ENCODE measurements at regions not wholly inside any gene's neighbourhood (a gene's known extent, or its start where the extent isn't known, plus 50 kb on each side); places are given as distances from the start of the nearest gene placed in this dataset.

DNA sequence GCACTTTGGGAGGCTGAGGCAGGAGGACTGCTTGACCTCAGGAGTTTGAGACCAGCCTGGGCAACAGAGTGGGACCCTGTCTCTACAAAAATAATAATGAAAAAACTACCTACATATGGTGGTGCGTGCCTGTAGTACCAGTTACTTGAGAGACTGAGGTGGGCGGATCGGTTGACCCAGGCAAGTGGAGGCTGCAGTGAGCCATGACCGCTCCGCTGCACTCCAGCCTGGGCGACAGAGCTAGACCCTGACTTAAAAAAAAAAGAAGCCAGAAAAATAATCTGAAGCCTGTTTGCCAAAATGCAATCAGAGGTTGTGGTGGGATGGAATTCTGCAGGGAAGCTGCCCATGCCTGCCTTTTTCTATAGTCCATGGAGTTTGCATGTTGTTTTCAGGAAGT is 50.4 kb upstream of the GGTA1 start:
- no peak for DNase-seq

DNA sequence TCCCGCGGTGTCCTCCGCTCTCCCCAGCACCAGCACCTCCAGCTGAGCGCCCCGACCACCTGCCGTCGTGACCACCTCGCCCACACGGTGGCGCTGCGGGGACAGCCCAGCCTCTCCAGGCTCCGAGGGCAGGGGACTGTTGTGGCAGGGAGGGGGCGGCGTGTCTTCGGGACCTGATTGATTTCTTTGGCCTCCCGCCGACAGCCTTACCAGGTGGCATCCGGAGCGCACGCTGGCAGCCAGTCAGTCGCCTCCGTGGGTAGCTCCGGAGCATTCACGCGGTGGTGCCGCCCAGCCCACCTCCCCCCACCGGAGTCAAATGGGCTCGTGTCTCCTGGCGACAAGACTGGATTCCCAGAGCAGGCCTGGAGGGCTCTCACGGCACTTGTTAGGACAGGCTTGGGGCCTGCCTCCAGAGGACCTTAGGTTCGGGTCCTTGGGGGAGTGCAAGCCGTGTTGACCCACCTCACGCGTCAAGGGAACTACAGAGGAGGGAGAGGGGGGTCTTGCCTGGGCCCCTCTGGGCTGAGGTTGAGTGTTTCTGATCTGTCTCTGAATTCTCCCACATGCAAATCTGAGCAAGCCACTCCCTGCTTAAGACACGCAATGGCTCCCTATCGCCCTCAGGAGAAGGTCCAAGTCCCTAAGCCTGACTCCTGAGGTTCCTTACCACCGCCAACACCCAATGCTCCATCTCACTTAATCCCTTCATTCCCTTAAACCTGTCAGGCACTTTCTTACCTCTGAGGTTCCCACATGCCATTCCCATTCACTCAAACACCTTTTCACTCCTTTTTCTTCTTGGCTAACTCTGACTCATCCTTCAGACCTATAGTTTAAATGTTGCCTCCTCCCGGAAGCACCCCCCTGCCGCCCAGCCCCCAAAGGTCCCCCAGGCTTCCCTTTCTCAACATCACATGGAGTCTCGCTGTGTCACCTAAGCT is 51.2 kb upstream of the GGTA1 start:
- DNase-seq, result peak; percentile 76

DNA sequence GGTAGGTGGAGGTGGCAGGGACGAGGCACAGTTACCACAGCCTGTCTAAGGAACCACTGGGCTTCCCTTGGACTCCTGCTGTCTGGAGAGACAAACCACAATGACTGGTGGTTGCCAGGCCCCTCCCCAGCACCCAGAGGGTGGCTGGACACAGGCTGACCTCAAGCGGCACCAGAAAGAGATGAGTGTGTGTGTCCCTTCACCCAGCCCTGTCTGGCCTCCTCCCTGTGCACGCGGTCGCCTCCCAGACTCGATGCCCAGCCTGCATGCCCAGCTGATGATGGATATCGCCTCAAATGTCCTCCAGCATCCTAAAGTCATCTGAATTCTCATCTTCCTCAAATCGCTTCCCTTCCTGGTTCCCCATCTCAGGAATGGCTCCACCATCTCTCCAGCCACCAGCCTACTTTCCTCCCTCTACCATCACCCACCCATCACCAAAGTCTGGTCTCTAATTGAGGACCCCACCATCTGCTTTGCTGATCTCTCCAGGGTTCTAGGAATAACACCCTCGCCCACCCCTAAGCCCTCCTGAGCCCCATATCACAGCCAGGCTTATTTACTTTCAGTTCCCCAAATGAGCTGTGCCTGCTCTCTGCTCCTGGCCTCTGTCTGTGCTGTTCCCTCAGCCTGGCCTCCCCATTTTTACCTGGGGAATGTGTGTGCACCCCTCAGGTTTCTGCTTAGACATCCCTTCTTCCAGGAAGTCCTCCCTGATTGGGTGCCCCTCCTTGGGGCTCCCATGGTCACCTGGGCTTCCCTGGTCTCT is 52.5 kb upstream of the GGTA1 start:
- no peak for DNase-seq

DNA sequence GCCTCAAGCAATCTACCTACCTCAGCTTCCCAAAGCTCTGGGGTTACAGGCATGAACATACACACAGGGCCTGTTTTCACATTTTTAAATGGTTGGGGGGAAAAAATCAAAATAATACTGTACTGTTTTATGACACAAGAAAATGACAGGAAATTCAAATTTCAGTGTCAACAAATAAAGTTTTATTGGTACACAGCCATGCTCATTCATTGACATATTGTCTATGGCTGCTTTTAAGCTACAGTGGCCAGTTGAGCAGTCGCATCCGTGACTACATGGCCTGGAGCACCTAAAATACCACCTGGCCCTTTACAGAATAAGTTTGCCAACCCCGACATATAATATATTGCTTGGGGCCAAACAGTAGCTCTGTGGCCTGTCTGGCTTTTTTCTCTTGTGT is 56.4 kb upstream of the GGTA1 start:
- DNase-seq, result no peak

DNA sequence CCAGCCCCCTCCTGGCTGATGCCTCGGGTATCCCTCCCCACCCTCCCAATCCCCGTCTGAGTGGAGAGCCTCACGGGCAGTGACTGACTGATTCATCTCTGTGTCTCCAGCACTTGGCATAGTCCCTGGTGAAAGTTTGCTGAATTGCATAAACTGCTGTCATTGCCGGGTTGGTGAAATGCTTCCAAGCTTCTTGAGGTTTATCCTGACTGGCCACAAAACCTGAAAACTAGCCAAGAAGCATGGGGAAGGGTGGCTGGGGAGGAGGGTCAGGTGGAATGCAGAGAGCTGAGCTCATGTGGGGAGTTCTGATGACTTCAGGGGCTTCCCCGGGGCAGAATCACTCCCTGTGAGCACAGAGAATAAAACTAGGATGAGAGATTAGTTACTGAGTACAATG is 56.9 kb upstream of the GGTA1 start:
- DNase-seq, result no peak

DNA sequence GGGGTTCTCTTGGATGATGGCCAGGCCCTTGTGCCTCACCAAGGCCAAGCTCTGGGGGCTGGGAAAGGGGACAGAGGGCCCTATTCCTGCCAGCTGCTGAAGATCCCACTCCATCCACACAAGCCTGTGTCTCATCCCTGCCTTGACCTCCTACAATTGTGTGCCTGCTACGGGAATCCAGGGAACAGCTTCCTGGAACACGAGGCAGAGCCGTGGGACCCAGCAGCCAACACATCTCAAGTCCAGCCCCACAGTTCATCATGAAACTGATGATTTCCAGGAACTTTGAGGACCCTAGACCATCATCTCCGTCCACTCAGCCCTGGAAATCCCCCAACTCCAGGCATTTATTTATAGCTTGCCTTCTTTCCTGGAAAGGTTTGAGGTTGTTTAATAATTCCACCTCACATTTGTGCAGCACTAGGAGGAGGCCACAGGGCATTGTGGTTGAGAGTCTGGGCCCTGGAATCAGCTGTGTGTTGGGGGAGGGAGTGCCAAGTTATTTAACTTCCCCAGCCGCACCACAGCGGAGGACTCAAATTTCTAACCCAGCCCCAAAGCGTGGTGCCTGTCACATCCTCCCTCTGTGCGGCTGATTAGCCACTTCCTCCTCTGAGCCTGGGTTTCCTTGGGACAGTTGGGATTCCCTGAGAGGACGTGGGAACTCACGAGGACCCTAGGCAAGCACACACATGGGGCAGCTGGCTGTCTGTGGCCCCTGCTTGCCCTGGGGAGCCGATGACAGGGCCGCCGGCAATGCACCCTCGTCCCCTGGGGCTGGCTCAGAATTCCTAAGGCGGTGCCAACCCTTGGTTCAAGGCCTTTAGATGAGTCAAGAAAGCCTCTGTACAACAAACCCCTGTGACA is 58.2 kb upstream of the GGTA1 start:
- peak; percentile 75 for DNase-seq

DNA sequence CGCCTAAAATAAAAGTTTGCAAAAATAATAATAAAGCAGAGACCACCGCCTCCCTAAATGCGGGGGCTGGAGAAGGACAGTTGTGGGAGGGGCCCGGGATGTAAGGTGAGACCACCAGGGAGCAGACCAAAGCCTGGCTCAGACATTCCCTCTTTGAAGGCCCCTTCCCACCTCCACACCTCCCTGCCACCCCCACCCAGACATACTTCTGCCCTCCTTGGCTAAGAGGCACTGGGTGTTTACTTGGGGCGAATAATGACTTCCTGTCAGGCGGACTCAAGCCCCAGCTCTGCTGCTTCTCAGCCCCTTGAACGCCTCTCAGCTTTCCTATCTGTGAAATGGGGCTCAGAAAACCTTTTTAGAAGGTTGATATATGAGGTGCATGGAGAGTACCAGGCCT is 58.8 kb upstream of the GGTA1 start:
- no peak for DNase-seq

DNA sequence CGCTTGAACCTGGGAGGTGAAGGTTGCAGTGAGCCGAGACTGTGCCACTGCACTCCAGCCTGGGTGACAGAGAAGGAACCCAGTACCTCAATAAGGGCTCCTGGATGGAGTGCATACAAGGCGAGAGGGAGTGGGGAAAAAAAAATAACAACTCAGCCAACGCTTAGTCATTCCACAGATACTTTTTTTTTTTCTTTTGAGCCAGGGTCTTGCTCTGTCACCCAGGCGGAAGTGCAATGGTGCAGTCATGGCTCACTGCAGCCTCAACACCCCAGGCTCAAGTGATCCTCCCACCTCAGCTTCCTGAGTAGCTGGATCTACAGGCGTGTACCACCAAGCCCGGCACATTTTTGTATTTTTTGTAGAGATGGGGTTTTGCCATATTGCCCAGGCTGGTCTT is 59.5 kb upstream of the GGTA1 start:
- DNase-seq, result no peak

DNA sequence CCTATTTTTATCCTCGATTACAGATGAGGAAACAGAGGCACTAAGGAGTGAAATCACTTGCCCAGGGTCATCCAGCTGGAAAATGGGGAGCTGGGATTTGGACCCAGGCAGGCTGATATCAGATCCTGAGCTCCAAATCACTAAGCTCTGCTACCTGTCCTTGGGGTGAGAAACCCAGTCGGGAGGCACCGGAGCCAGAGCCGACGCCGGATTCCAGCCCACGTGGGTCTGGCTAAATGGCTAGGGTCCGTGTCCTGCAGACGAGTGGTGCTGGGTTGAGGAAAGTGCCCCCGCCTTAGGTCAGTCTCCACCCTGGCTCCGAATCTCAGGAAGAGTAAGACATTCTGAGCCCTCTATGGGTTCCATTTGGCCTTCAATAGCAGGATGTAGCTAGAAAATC is 61.3 kb upstream of the GGTA1 start:
- no peak for DNase-seq

DNA sequence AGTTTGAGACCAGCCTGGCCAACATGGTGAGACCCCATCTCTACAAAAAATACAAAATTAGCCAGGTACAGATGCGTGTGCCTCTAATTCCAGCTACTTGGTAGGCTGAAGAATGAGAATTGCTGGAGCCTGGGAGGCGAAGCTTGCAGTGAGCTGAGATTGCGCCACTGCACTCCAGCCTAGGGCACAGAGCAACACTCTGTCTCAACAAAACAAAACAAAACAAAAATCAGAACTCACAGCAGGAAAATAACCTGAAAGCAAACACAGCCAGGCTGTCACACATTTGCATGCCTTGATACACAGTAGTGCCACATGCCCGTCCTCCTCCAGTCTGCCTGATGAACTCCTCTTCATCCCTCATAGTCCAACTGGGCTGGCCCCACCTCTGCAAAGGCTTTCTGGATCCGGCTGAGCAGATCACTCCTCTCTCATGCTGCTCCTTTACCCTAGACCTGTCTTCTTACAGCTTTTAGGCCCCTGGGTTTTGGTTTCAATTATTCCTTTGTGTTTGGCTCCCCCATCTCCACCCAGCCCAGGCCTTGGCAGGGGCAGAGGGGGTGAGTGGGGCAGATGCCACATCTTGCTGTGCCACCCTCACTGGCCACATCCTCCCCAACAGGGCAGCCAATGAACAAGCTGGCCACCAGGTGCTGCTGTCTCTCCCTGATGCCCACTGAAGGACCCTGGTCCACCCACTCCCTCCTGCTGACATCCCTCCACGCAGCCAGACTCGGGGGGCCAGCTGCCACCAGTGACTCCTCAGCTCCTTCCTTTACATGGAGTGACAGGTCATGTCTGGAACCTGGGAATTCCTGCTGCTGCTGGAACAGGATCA is 62.0 kb upstream of the GGTA1 start:
- DNase-seq, result no peak

DNA sequence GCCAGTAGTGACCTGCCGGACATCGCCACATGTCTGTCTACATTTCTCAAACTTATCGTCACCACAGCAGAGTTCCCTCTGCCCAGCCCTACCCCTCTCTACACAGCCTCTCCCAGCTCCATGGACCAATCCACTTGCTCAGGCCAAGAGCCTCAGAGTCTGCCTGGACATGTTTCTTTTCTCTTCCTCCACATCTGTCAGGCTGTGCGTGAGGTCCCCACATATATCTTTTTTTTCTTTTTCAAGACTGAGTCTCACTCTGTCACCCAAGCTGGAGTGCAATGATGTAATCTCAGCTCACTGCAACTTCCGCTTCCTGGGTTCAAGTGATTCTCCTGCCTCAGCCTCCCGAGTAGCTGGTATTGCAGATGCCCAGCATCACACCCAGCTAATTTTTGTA is 62.7 kb upstream of the GGTA1 start:
- no peak for DNase-seq

DNA sequence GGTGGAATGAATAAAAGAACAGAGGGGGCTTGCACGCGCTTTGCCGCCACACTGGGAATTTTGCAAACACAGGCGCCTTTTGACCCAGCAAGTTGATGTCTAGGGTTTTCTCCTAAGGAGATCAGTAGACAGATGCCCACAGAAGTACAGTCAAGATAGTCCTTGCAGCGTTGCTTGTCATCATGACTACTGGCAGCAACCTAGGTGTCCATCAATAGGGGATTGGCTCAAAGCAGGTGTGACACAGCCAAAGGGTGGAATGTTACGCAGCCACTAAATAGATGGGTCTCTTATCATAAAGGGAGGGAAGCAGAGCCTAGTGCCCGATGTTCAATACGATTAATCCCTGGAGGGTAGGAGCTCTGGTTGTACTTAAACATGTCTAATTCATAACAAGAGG is 63.8 kb upstream of the GGTA1 start:
- no peak for DNase-seq

DNA sequence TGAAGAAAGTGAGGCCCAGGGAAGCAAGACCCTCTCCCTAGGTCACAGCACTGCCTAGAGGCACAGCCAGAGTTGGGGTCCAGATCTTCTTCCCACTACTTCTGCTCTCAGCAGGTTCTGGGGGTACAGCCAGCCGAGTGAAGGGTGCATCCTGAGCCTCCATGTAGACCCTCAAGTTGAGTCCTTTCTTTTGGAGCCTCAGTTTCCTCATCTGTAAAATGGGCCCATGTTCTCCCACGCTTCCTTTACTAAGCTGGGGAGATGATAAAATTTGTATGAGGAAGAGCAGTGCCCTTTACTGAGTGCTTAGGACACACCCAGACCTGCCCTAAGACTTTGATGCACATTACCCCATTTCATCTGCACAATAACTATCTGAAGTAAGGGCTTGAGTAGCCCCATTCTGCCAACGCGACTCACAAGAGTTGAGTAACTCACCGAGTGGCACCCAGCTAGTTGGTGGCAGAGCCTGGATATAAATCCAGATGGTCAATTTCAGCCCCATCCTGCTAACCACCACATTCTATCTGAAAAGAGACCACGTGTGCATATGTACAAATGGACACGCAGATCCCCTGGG is 64.3 kb upstream of the GGTA1 start:
- DNase-seq, result no peak

DNA sequence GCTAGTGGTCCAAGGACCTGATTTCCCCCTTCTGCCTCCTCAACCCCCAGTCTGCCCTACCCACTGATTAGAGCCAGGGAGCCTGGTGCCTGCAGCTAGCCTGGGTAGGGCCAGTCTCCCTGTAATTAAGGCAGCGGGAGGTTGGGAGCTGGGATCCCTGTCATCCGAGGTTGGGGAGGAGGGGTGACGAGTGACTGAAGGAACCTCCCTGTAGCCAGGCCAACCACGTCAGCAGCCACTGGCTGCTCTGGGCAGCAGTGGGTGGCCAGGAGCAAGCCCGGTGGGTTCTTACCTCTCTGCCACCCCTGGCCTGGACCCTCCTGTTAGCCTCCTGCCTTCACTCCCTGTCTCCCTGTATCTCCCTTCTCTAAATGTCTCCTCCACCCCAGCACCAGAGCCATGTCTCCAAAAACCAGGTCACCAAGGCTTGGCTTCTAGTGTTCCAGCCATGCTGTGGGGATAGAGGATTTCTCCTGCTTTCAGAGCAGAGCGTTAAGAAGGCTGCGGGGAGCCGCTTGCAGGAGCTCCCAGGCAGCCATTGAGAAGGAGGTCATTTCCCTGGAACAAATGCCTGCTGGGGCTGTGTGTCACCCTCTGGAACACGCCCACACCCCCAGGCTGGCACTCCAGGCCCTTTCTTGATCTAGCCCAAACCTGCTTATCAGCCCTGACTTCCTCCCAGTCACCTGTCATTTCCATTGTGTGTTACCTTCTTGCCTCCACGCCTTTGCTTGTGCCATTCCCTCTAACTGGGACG is 65.0 kb upstream of the GGTA1 start:
- DNase-seq, result no peak

DNA sequence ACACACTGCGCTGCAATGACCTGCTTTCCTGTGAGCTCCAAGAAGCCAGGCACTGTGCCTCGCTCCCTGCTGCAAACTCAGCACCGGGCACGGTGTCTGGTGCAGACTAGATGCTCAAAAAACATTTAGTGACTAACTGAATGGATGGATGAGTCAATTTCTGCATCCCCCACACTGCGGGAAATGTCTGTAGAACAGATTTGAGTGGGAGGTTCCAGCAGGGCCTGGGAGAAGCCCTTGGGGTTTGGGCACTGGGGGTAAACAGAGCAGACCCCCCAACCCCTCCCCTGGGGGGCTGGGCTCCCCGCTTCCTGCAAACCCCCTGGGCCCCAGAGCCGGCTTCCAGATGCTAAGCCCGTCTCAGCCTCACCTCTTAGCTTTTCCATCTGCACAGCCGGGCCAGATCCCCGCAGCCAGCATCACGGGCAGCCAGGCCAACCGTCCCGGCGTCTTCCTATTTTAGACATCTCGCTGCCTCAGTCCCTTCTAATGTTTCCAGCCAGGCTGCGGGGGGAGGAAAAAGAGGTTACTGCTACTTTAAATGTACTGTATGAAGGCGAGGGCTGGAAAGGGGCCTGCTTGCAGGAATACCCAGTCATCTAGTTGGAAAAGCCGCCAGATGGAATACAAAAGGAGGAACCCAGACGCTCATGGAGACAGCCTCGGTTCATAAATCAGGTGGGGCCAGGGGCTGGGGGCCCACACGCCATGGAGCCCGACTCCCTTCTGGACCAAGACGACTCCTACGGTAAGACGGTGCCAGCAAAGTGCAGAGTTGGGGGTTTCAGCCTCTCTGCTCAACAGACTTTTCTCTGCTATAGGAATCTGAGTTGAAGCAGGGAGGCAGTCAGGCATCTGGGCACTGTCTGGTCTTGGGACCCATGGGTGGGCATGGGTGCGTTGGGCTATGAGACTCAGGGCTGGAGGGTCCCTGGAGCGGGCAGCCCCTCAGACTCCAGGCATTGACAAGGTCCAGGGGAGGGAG is 67.1 kb upstream of the GGTA1 start:
- DNase-seq, result no peak

DNA sequence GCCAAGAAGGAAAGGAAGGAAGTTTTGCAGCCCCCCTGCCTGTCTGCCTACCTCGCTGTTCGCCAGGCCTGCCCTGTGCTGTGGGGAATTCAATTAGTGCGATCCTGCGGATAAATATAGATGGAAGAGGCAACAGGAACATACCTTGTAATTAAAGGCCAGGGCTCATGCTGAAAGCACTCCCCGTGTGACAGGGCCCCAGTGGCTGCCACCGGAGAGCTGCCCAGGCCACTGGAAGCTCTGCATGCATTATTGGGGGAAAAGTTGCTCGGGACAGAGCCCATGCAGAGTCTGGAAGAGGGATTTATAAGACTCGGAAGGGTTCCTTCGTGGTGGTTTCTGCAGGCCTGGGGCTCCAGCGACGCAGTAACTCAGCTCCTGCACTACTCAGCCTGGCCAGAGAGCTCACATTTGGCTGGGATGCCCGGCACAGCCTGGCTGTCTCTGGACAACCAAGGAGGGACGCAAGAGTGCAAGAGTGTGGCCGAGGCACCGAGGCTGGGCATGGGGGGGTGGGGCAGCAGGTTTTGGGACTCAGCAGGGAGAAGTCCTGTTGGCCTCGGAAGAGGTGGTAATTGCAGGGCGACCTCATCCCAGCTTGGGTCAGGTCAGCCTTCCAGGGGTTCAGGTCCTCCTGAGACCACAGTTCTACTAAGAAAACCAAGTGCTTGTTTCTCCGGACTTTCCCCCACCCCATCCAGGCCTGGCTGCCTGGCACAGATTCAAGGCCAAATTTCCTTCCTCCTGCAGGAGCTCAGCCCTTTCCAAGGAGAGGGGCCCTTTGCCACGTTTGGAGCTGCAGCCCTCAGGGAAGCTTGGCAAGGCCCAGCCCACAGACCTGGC is 68.1 kb upstream of the GGTA1 start:
- DNase-seq, result no peak

DNA sequence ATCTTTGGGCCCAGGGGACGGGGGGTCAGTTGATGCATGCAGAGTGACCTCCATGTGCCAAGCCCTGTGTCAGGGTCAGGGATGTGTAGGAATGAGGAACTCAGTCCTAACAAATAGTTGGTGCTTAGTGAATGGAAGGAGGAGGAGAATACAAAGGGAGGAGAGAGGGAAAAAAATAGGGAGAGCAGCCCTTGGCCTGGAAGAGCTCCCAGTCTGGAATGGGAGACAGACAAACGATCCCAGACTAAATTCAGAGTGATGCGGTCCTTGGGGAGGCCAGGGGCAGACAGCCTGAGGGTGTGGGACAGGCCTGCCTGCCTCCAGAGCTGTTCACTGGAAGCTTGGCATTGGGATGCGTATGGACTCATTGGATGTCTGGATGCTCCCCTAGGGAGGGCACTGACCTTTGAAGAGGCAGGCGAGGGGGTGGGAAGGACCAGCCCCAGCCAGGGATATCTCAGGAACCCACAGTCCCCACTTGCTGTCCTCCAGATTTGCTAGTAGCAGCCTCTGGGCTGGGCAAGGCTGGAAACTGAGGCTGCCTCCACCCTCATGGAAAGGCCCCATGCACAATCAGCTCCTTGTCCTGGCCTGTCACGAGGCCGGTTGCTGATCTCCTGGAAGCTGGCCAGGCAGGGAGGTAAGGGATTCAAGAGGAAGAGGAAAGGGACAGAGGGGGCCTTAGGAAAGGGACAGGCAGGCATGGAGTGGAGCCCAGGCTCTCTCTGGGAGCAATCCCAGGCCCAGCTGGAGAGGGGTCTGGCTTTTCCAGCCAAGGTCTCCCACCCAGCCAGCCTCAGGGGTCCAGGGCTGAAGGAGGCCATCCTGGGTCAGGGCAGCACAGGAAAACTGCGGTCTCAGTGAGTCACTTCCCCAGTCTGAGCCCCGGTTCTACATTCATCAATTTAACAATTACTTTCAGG is 69.0 kb upstream of the GGTA1 start:
- no peak for DNase-seq

DNA sequence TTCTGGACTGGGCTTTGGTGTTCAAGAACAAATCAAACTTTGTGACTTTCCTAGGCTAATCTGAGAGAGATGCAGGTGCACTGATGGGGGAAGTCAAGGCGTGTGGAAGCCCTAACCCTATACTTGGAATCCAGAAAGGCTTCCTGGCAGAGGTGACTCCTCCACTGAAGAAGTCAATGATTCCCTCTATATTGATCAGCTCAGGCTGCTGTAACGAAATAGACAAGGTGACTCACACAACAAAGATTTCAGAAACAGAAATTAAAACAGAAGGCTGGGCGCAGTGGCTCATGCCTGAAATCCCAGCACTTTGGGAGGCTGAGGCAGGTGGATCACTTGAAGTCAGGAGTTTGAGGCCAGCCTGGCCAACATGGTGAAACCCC is 69.6 kb upstream of the GGTA1 start:
- DNase-seq, result no peak

All from hematopoietic multipotent progenitor cell treated with erythropoietin and hydrocortisone succinate and interleukin-3 and kit ligand, for 6 days (in vitro differentiated cells).